Stimulated activated CD8-positive, alpha-beta memory T cell treated with anti-CD3 and anti-CD28 coated beads, Interleukin-12 subunit alpha, Interleukin-12 subunit beta, amount 100 ng/mL, for 1 hour (primary cell): ENCODE measurements at regions not wholly inside any gene's neighbourhood (a gene's known extent, or its start where the extent isn't known, plus 50 kb on each side); places are given as distances from the start of the nearest gene placed in this dataset.
"Not testable (repeated sequence)": the region's sequence is repeated elsewhere in the genome, so short reads cannot be mapped to it uniquely, and the experiment has no call there.

Experiments
- DNase-seq: peaks from one replicate; pipeline ENCODE4 v3.0.0-alpha.2; 2020; ENCODE audit warnings: low read depth

GRCh38 chr2:13390676-13391075 is 673.9 kb downstream of the TRIB2 start:
- DNase-seq: no peak

GRCh38 chr2:13401312-13401711 is 684.6 kb downstream of the TRIB2 start:
- DNase-seq: no peak

GRCh38 chr2:13413989-13414388 is 697.3 kb downstream of the TRIB2 start:
- DNase-seq: no peak

- no peak for DNase-seq
These were observed 698.2 kb downstream of the TRIB2 start for GRCh38 chr2:13414897-13415296.

GRCh38 chr2:13433954-13434353 is 717.2 kb downstream of the TRIB2 start:
- no peak for DNase-seq

- not testable (repeated sequence) for DNase-seq
These were observed 727.0 kb downstream of the TRIB2 start for GRCh38 chr2:13443554-13444261.

GRCh38 chr2:13462464-13462863 is 745.7 kb downstream of the TRIB2 start:
- no peak for DNase-seq

GRCh38 chr2:13466076-13466475 is 749.3 kb downstream of the TRIB2 start:
- DNase-seq: no peak

GRCh38 chr2:13474538-13474937 is 757.8 kb downstream of the TRIB2 start:
- DNase-seq: no peak

GRCh38 chr2:13480057-13480456 is 763.3 kb downstream of the TRIB2 start:
- DNase-seq: no peak

GRCh38 chr2:13481201-13481600 is 764.5 kb downstream of the TRIB2 start:
- no peak for DNase-seq

GRCh38 chr2:13485256-13485655 is 768.5 kb downstream of the TRIB2 start:
- DNase-seq: no peak

- DNase-seq: no peak
These were observed 772.2 kb downstream of the TRIB2 start for GRCh38 chr2:13488965-13489364.

- DNase-seq: no peak
These were observed 775.5 kb downstream of the TRIB2 start for GRCh38 chr2:13492262-13492661.

GRCh38 chr2:13495051-13495450 is 778.3 kb downstream of the TRIB2 start:
- DNase-seq: no peak

GRCh38 chr2:13504808-13505207 is 788.1 kb downstream of the TRIB2 start:
- no peak for DNase-seq

- no peak for DNase-seq
These were observed 791.9 kb downstream of the TRIB2 start for GRCh38 chr2:13508671-13509070.

- no peak for DNase-seq
These were observed 798.5 kb downstream of the TRIB2 start for GRCh38 chr2:13515254-13515653.

GRCh38 chr2:13522096-13522495 is 805.4 kb downstream of the TRIB2 start:
- DNase-seq: no peak

GRCh38 chr2:13522917-13523821 is 806.4 kb downstream of the TRIB2 start:
- DNase-seq: no peak

- DNase-seq: no peak
These were observed 807.8 kb downstream of the TRIB2 start for GRCh38 chr2:13524492-13524891.

GRCh38 chr2:13531735-13532410 is 815.1 kb downstream of the TRIB2 start:
- DNase-seq: not testable (repeated sequence)
